ENCODE measurements at regions not wholly inside any gene's neighbourhood (a gene's known extent, or its start where the extent isn't known, plus 50 kb on each side); places are given as distances from the start of the nearest gene placed in this dataset.

GRCh38 chr2:37468170-37468569 is 123.7 kb downstream of the QPCT start (continued):
- TF ChIP-seq KDM4A (IDR thresholded peaks at IDR 0.05; ENCODE audit: low read depth, low read length, severe bottlenecking) (no peak), EP300 (IDR thresholded peaks at IDR 0.05; ENCODE audit: borderline replicate concordance in 1 of 2, low read depth in 2 of 2, low read length in 2 of 2) (no peak), RBBP5 (IDR thresholded peaks at IDR 0.05; ENCODE audit: borderline replicate concordance, low read depth, low read length) (no peak)

Measured in H1 (cell line).